ENCODE measurements at regions not wholly inside any gene's neighbourhood (a gene's known extent, or its start where the extent isn't known, plus 50 kb on each side); places are given as distances from the start of the nearest gene placed in this dataset.

DNA sequence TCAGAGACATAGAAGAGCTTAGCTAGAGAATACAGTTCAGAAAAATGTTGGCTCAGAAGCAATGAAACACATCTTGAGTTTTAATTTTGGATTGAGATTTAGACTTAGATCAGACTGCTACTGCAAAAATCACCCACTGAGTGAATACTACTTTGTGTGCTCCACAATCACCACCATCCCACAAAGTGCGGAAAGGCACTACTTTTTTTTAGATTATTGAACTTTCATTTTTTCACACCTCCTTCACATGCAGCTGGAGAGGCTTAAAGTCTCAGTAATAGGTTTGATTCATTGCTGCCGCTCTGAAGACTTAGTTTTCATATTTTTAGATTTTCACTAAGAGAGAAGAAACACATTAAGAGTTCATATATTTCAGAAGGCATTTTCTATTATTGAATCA, 289.9 kb upstream of the PRR20A start:
- TF ChIP-seq, protein P1, sequence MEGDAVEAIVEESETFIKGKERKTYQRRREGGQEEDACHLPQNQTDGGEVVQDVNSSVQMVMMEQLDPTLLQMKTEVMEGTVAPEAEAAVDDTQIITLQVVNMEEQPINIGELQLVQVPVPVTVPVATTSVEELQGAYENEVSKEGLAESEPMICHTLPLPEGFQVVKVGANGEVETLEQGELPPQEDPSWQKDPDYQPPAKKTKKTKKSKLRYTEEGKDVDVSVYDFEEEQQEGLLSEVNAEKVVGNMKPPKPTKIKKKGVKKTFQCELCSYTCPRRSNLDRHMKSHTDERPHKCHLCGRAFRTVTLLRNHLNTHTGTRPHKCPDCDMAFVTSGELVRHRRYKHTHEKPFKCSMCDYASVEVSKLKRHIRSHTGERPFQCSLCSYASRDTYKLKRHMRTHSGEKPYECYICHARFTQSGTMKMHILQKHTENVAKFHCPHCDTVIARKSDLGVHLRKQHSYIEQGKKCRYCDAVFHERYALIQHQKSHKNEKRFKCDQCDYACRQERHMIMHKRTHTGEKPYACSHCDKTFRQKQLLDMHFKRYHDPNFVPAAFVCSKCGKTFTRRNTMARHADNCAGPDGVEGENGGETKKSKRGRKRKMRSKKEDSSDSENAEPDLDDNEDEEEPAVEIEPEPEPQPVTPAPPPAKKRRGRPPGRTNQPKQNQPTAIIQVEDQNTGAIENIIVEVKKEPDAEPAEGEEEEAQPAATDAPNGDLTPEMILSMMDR (conservative IDR thresholded peaks at IDR 0.05; ENCODE audit: low read depth, low read length), result no peak
- H3K4me3 ChIP-seq (ENCODE audit: low read depth, low read length), result no peak overlapping the region
- DNase-seq (ENCODE audit: low read depth), result no peak

DNA sequence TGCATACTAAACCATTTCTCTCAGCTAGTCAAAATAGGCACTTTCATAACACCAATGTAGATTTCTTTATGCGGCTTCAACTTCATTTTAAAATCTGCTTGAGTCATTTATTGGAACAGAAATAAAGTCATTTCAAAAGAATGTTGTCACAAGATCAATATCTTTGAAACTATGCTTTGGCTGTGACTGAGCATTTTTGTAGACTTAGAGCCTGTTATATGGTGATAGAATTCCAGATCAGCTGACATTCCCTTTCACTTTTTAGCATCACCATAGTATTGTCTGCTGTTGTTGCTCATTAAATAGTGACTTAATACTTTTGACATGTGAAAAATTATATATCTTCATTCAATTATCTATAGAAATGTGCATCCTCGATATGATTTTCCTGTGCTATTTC, 279.2 kb upstream of the PRR20A start:
- TF ChIP-seq, protein P1 (conservative IDR thresholded peaks at IDR 0.05; ENCODE audit: low read depth, low read length), result no peak
- no peak for DNase-seq (ENCODE audit: low read depth)
- no peak overlapping the region for H3K4me3 ChIP-seq (ENCODE audit: low read depth, low read length)

GRCh38 chr13:56864451-56864850, 276.3 kb upstream of the PRR20A start:
- no peak for DNase-seq (ENCODE audit: low read depth)
- no peak overlapping the region for H3K4me3 ChIP-seq (ENCODE audit: low read depth, low read length)
- TF ChIP-seq, protein P1 (conservative IDR thresholded peaks at IDR 0.05; ENCODE audit: low read depth, low read length), result no peak

GRCh38 chr13:56865416-56865815, 275.3 kb upstream of the PRR20A start:
- DNase-seq (ENCODE audit: low read depth), result no peak
- no peak overlapping the region for H3K4me3 ChIP-seq (ENCODE audit: low read depth, low read length)
- TF ChIP-seq, protein P1 (conservative IDR thresholded peaks at IDR 0.05; ENCODE audit: low read depth, low read length), result no peak

- DNase-seq (ENCODE audit: low read depth), result no peak
Measured at GRCh38 chr13:56869671-56870070, 271.0 kb upstream of the PRR20A start.

DNA sequence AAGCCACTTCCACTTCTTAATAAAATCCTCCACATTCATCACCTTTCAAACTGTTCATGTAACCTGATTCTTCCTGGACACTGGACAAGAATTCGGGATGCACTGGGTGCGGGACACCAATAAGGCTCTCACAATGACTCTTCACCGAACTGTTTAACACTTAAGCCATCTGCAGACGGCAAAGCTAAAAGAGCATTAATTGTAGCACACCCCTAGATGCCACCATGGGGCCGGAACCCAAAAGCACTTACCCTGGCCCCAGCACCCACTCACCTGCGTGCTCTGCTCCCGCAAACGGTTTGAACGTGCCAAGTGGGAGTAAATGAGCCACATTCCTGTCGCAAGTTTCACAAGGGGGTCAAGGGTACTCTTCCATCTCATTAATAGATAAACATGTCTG, 254.3 kb upstream of the PRR20A start:
- TF ChIP-seq, protein P1 (conservative IDR thresholded peaks at IDR 0.05; ENCODE audit: low read depth, low read length), result no peak
- DNase-seq (ENCODE audit: low read depth), result no peak
- H3K4me3 ChIP-seq (ENCODE audit: low read depth, low read length), result no peak overlapping the region

More at GRCh38 chr13:56869671-56870070, 271.0 kb upstream of the PRR20A start:
- TF ChIP-seq, protein P1 (conservative IDR thresholded peaks at IDR 0.05; ENCODE audit: low read depth, low read length), result no peak
- H3K4me3 ChIP-seq (ENCODE audit: low read depth, low read length), result no peak overlapping the region

- no peak for DNase-seq (ENCODE audit: low read depth)
- TF ChIP-seq, protein P1 (conservative IDR thresholded peaks at IDR 0.05; ENCODE audit: low read depth, low read length), result no peak
- H3K4me3 ChIP-seq (ENCODE audit: low read depth, low read length), result no peak overlapping the region
Measured at GRCh38 chr13:56888455-56888854, 252.3 kb upstream of the PRR20A start.
